Smooth muscle cell (in vitro differentiated cells): ENCODE measurements at regions not wholly inside any gene's neighbourhood (a gene's known extent, or its start where the extent isn't known, plus 50 kb on each side); places are given as distances from the start of the nearest gene placed in this dataset.

Experiments used
- DNase-seq: peaks from one replicate; lab custom pipeline; 2025; ENCODE audit not compliant: unreplicated experiment; lab: John Stamatoyannopoulos, UW
- H2AFZ ChIP-seq: fragments of 200-600 bp; sonication (generic); 2 replicates; pipeline ENCODE4 v1.6.0; 2016; ENCODE audit warnings: antibody characterized with exemption, low read depth, mild to moderate bottlenecking
- H3F3A ChIP-seq: fragments of 200-600 bp; sonication (generic); 2 replicates; pipeline ENCODE4 v1.6.0; 2017; ENCODE audit warnings: antibody characterized with exemption, low read depth
- H3K27ac ChIP-seq: fragments of 200-600 bp; sonication (generic); 2 replicates; pipeline ENCODE4 v1.5.1; 2016; ENCODE audit warnings: low read depth, mild to moderate bottlenecking
- H3K27me3 ChIP-seq: fragments of 200-600 bp; sonication (generic); 2 replicates; pipeline ENCODE4 v1.6.1; 2016; ENCODE audit warnings: low read depth, mild to moderate bottlenecking
- H3K36me3 ChIP-seq: fragments of 200-600 bp; sonication (generic); 2 replicates; pipeline ENCODE4 v1.5.1; 2016; ENCODE audit warnings: low read depth
- H3K4me1 ChIP-seq: fragments of 200-600 bp; sonication (generic); 2 replicates; pipeline ENCODE4 v1.5.1; 2016; ENCODE audit warnings: low read depth
- H3K4me2 ChIP-seq: fragments of 200-600 bp; sonication (generic); 2 replicates; pipeline ENCODE4 v1.6.0; 2016; ENCODE audit warnings: mild to moderate bottlenecking
- H3K4me3 ChIP-seq: fragments of 200-600 bp; sonication (generic); 2 replicates; pipeline ENCODE4 v1.5.1; 2016; ENCODE audit warnings: mild to moderate bottlenecking
- H3K79me2 ChIP-seq: fragments of 200-600 bp; sonication (generic); 2 replicates; pipeline ENCODE4 v1.6.0; 2016; ENCODE audit warnings: low read depth, mild to moderate bottlenecking
- H3K9ac ChIP-seq: fragments of 200-600 bp; sonication (generic); 2 replicates; pipeline ENCODE4 v1.6.0; 2016; ENCODE audit warnings: low read depth
- H3K9me3 ChIP-seq: fragments of 200-600 bp; sonication (generic); replicated peaks from 2 replicates; pipeline ENCODE4 v1.5.1; 2016; ENCODE audit warnings: low read depth
- H4K20me1 ChIP-seq: fragments of 200-600 bp; sonication (generic); 2 replicates; pipeline ENCODE4 v1.6.0; 2016; ENCODE audit warnings: low read depth
- WGBS: methylation state at CpG from one replicate; pipeline ENCODE4 v1.1.7; 2016; ENCODE audit warnings: low lambda C conversion rate; 5-methylcytosine and 5-hydroxymethylcytosine counted together
- TF ChIP-seq, protein P1 (sequence below): fragments of 200-600 bp; sonication (generic); IDR thresholded peaks from 2 replicates; pipeline ENCODE4 v1.5.1; 2017; ENCODE audit warnings: borderline replicate concordance, mild to moderate bottlenecking, antibody characterized with exemption; ENCODE audit not compliant: insufficient read depth, poor library complexity, severe bottlenecking

DNA sequence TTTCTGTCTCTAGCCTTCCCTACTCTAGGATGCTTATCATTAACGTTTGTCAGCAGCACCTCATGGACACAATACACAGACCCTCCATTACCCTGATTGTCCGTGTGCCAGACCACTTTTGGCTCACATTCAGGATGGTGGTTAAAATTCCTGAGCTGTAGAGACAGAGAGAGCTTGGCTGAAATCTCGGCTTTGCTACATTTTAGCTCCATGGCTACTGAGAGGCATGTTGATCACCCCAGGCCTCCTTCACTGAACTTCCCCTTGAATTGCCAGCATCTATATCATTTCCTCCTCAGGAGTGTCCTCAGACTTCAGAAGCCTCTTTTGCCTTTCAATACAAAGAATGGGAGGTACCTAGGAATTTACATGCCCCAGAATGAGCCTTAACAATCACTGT lies 104.7 kb upstream of the ISL1 start:
- no peak overlapping the region for H3K9ac ChIP-seq
- WGBS: 8% methylated on average over 3 of the region's 3 CpGs
- TF ChIP-seq, protein P1, sequence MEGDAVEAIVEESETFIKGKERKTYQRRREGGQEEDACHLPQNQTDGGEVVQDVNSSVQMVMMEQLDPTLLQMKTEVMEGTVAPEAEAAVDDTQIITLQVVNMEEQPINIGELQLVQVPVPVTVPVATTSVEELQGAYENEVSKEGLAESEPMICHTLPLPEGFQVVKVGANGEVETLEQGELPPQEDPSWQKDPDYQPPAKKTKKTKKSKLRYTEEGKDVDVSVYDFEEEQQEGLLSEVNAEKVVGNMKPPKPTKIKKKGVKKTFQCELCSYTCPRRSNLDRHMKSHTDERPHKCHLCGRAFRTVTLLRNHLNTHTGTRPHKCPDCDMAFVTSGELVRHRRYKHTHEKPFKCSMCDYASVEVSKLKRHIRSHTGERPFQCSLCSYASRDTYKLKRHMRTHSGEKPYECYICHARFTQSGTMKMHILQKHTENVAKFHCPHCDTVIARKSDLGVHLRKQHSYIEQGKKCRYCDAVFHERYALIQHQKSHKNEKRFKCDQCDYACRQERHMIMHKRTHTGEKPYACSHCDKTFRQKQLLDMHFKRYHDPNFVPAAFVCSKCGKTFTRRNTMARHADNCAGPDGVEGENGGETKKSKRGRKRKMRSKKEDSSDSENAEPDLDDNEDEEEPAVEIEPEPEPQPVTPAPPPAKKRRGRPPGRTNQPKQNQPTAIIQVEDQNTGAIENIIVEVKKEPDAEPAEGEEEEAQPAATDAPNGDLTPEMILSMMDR: no peak
- no peak overlapping the region for H3K4me2 ChIP-seq
- H3K4me1 ChIP-seq: peaks cover 9% of the 10 kb centered on the region
- no peaks in the 10 kb centered on the region for H3K36me3 ChIP-seq
- H3K9me3 ChIP-seq: no peaks in the 10 kb centered on the region
- H3K27me3 ChIP-seq: no peaks in the 10 kb centered on the region
- no peaks in the 10 kb centered on the region for H3F3A ChIP-seq
- no peaks in the 10 kb centered on the region for H3K79me2 ChIP-seq
- no peaks in the 10 kb centered on the region for H4K20me1 ChIP-seq
- H2AFZ ChIP-seq: no peak overlapping the region
- H3K27ac ChIP-seq: no peak overlapping the region
- no peak overlapping the region for H3K4me3 ChIP-seq
- DNase-seq: no peak

DNA sequence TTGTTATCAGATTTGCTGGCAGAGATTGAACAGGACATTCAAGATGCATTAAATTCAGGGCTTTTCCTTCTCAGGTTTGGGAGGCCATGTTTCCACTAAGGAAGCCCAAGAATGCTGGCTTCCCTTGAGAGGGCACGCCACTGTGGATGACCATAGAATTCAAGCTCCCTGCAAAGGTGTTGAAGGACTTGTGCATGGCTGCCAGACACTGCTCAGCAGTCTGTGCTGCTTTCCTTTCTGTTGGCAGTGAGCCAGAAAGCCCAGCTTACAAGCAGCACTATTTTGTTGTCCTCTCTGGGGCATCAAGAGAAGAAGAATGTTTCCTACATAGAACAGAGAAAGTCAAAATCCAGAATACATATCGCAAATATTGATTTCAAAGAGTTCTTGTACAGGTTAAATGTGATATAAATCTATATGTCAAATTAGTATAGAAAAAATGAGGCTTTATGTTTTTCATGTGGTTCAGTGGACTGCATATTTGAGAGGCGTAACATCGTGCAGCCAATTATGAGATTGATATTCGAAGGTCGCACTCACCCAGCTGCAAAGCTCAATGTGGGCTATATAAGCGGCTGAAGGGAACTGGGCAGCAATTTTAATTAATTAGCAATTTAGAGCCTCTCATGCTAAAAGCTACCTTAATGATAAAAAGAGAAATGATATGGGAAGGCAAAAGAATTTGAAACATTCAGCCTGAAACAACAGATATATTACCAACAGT lies 103.1 kb upstream of the ISL1 start:
- no peak overlapping the region for H3K4me3 ChIP-seq
- no peak overlapping the region for H3K27ac ChIP-seq
- peaks cover 9% of the 10 kb centered on the region for H3K4me1 ChIP-seq
- no peaks in the 10 kb centered on the region for H3K79me2 ChIP-seq
- H3K9ac ChIP-seq: no peak overlapping the region
- H2AFZ ChIP-seq: no peak overlapping the region
- no peaks in the 10 kb centered on the region for H3K27me3 ChIP-seq
- H3K36me3 ChIP-seq: no peaks in the 10 kb centered on the region
- DNase-seq: no peak
- H3F3A ChIP-seq: no peaks in the 10 kb centered on the region
- WGBS: 92% methylated on average over 7 of the region's 7 CpGs
- H4K20me1 ChIP-seq: no peaks in the 10 kb centered on the region
- no peak overlapping the region for H3K4me2 ChIP-seq
- no peaks in the 10 kb centered on the region for H3K9me3 ChIP-seq
- TF ChIP-seq, protein P1: no peak

GRCh38 chr5:51286046-51286445 lies 97.2 kb upstream of the ISL1 start:
- H3K4me2 ChIP-seq: no peak overlapping the region
- TF ChIP-seq, protein P1: no peak
- H3F3A ChIP-seq: no peaks in the 10 kb centered on the region
- no peaks in the 10 kb centered on the region for H3K4me1 ChIP-seq
- no peaks in the 10 kb centered on the region for H3K9me3 ChIP-seq
- no peaks in the 10 kb centered on the region for H3K79me2 ChIP-seq
- H3K27me3 ChIP-seq: no peaks in the 10 kb centered on the region
- H2AFZ ChIP-seq: peak overlapping the region; percentile 14
- H3K4me3 ChIP-seq: no peak overlapping the region
- no peak overlapping the region for H3K27ac ChIP-seq
- H3K9ac ChIP-seq: no peak overlapping the region
- no peak for DNase-seq
- no peaks in the 10 kb centered on the region for H3K36me3 ChIP-seq
- 12% methylated on average over 4 of the region's 4 CpGs for WGBS
- H4K20me1 ChIP-seq: no peaks in the 10 kb centered on the region

DNA sequence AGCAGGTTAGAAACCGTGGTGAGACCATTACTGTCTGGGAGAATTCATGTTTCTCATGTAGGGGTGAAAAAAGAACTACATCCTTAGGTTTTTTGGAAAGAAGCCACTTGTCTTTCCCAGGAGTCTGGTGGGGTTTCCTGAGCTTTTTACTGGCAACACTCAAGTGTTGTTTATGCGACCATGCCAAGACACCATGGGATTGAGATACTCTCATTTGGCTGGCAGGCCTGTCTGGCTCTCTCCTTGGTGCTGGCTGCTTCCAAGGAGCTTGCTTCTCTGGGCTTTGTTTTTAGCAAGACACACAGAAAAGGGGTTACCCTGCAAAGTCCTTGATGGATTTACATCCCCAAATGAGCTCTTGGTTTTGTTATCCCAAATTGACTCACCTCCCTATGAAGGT lies 80.9 kb upstream of the ISL1 start:
- 94% methylated on average over 2 of the region's 2 CpGs for WGBS
- H3K9ac ChIP-seq: no peak overlapping the region
- no peak for DNase-seq
- no peaks in the 10 kb centered on the region for H4K20me1 ChIP-seq
- TF ChIP-seq, protein P1: no peak
- no peaks in the 10 kb centered on the region for H3F3A ChIP-seq
- H2AFZ ChIP-seq: no peak overlapping the region
- H3K9me3 ChIP-seq: no peaks in the 10 kb centered on the region
- no peaks in the 10 kb centered on the region for H3K27me3 ChIP-seq
- H3K79me2 ChIP-seq: no peaks in the 10 kb centered on the region
- H3K4me2 ChIP-seq: no peak overlapping the region
- H3K36me3 ChIP-seq: no peaks in the 10 kb centered on the region
- H3K4me3 ChIP-seq: no peak overlapping the region
- no peak overlapping the region for H3K27ac ChIP-seq
- no peaks in the 10 kb centered on the region for H3K4me1 ChIP-seq
